ENCODE measurements at regions not wholly inside any gene's neighbourhood (a gene's known extent, or its start where the extent isn't known, plus 50 kb on each side); places are given as distances from the start of the nearest gene placed in this dataset.

DNA sequence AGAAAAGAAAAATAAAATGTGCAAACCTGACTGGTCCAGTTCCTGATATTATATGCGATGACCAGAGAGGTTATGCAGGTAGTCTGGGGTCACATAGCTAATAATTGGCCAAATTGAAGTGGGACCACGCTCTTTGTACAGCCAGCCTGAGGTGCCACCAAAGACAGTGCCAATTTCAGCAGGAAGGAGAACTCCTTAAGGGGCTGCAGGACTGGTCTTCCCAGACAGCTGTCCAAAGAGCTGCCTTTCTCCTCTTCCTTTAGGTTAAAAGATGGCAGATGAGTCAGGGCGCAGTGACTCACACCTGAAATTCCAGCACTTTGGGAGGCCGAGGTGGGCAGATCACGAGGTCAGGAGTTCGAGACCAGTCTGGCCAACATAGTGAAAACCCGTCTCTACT lies 95.5 kb downstream of the ACKR3 start:
- Histone ChIP-seq H3K27ac (no peak overlapping the region), H3K4me3 (no peak overlapping the region), H3K4me1 (ENCODE audit: insufficient read depth) (peaks cover 7% of the 10 kb centered on the region), H3K27me3 (no peaks in the 10 kb centered on the region), H3K36me3 (no peaks in the 10 kb centered on the region), H3K9me3 (no peaks in the 10 kb centered on the region)
- intact Hi-C loops (cut with DNase I) = no loop called here
- no peak for DNase-seq
- 93 to 96% (median 93%) methylated on average over 7 of the region's 7 CpGs for WGBS, 3 donors
- TF ChIP-seq EP300 (IDR thresholded peaks at IDR 0.05) (no peak), POLR2A (IDR thresholded peaks at IDR 0.05) (no peak)
- TF ChIP-seq, protein P1, sequence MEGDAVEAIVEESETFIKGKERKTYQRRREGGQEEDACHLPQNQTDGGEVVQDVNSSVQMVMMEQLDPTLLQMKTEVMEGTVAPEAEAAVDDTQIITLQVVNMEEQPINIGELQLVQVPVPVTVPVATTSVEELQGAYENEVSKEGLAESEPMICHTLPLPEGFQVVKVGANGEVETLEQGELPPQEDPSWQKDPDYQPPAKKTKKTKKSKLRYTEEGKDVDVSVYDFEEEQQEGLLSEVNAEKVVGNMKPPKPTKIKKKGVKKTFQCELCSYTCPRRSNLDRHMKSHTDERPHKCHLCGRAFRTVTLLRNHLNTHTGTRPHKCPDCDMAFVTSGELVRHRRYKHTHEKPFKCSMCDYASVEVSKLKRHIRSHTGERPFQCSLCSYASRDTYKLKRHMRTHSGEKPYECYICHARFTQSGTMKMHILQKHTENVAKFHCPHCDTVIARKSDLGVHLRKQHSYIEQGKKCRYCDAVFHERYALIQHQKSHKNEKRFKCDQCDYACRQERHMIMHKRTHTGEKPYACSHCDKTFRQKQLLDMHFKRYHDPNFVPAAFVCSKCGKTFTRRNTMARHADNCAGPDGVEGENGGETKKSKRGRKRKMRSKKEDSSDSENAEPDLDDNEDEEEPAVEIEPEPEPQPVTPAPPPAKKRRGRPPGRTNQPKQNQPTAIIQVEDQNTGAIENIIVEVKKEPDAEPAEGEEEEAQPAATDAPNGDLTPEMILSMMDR (IDR thresholded peaks at IDR 0.05) = no peak

DNA sequence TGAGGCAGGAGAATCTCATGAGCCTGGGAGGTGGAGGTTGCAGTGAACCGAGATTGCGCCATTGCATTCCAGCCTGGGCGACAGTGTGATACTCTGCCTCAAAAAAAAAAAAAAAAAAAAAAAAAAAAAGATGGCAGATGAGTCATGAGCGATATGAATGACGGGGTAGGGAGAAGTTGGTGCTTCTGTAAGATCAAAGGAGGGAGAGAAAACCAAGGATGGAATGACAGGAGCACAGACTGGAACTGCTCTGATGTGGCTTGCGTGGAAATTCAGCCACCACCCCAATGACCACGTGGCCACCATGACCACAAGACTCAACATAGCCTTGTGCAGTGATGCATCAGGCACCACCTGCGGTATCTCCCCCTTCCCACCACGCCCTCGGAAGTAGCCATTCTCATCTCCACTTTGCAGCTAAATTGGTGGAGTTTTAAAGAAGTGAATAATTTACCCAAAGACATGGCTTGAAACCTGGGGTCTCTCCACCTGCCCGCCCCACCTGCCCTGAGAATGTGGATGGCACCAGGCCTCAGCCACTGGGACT lies 96.0 kb downstream of the ACKR3 start:
- Histone ChIP-seq H3K27me3 (no peaks in the 10 kb centered on the region), H3K4me1 (ENCODE audit: insufficient read depth) (peaks cover 7% of the 10 kb centered on the region), H3K9me3 (no peaks in the 10 kb centered on the region), H3K36me3 (no peaks in the 10 kb centered on the region), H3K4me3 (no peak overlapping the region), H3K27ac (no peak overlapping the region)
- WGBS, 3 donors = 84 to 88% (median 84%) methylated on average over 11 of the region's 11 CpGs
- TF ChIP-seq EP300 (IDR thresholded peaks at IDR 0.05) (no peak), POLR2A (IDR thresholded peaks at IDR 0.05) (no peak)
- TF ChIP-seq, protein P1 (IDR thresholded peaks at IDR 0.05) = no peak
- no peak for DNase-seq
- intact Hi-C loops (cut with DNase I) = no loop called here

DNA sequence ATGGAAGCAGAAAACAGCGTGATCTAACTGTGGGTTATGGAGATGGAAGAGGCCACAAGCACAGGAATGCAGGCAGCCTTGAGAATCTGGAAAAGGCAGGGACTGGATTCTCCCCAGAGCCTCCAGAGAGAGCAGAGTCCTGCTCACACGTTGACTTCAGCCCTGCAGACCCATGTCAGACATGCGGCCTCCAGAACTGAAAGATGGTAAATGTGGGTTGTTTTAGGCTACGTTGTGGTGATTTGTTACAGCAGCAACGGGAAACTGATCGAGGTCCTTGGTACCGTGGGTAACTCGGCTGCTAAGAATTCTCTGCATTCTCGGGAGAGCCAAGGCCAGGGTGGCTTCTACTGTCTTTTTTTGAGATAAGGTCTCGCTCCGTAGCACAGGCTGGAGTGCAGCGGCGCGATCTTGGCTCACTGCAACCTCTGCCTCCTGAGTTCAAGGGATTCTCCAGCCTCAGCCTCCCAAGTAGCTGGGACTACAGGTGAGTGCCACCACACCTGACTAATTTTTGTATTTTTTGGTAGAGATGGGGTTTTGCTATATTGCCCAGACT lies 97.1 kb downstream of the ACKR3 start:
- Histone ChIP-seq H3K27ac (no peak overlapping the region), H3K36me3 (no peaks in the 10 kb centered on the region), H3K4me1 (ENCODE audit: insufficient read depth) (no peaks in the 10 kb centered on the region), H3K27me3 (no peaks in the 10 kb centered on the region), H3K9me3 (no peaks in the 10 kb centered on the region), H3K4me3 (no peak overlapping the region)
- intact Hi-C loops (cut with DNase I) = no loop called here
- WGBS, 3 donors = 92 to 96% (median 93%) methylated on average over 14 of the region's 14 CpGs
- DNase-seq = no peak
- TF ChIP-seq POLR2A (IDR thresholded peaks at IDR 0.05) (no peak), EP300 (IDR thresholded peaks at IDR 0.05) (no peak)
- TF ChIP-seq, protein P1 (IDR thresholded peaks at IDR 0.05) = no peak

DNA sequence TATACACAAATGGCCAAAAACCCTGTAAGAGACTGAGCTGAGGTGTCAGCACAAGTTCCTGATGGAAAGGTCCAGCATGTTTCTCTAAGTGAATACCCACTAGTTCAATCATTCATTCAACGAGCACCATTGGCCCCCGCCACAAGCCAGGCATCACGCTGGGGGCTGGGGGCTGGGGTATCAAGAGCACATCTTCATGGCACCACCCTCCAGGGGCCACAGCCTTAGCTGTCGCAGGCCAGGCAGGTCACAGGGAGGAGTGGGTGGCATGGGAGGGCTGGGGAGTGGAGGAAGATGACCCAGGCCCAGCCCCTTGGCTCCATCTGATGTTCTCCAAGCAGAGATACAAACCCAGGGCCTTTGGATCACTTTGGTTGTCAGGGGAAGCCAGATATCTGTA lies 97.9 kb downstream of the ACKR3 start:
- no peak for DNase-seq
- TF ChIP-seq, protein P1 (IDR thresholded peaks at IDR 0.05) = no peak
- TF ChIP-seq EP300 (IDR thresholded peaks at IDR 0.05) = no peak
- TF ChIP-seq POLR2A (IDR thresholded peaks at IDR 0.05) = no peak
- Histone ChIP-seq H3K4me3 (no peak overlapping the region), H3K4me1 (ENCODE audit: insufficient read depth) (no peaks in the 10 kb centered on the region), H3K27me3 (no peaks in the 10 kb centered on the region), H3K27ac (no peak overlapping the region), H3K9me3 (no peaks in the 10 kb centered on the region), H3K36me3 (no peaks in the 10 kb centered on the region)
- WGBS, 3 donors = 90 to 97% (median 96%) methylated on average over 4 of the region's 4 CpGs
- intact Hi-C loops (cut with DNase I) = no loop called here

Measured in ovary (tissue), 7 donors.